Suprapubic skin (tissue), 4 donors: ENCODE measurements at regions not wholly inside any gene's neighbourhood (a gene's known extent, or its start where the extent isn't known, plus 50 kb on each side); places are given as distances from the start of the nearest gene placed in this dataset.
"Not testable (repeated sequence)": the region's sequence is repeated elsewhere in the genome, so short reads cannot be mapped to it uniquely, and the experiment has no call there.

Experiments
- DNase-seq, 2 donors: peaks; one replicate each; pipeline ENCODE4 v3.0.0-alpha.2; 2019; ENCODE audit warnings: low spot score in 2 of 2
- H3K27ac ChIP-seq: fragments of 200-600 bp; sonication (generic); one replicate; pipeline ENCODE4 v1.5.1; 2019
- H3K27me3 ChIP-seq: fragments of 200-600 bp; sonication (generic); one replicate; pipeline ENCODE4 v1.5.1; 2019
- H3K36me3 ChIP-seq: fragments of 200-600 bp; sonication (generic); one replicate; pipeline ENCODE4 v1.5.1; 2019
- H3K4me1 ChIP-seq: fragments of 200-600 bp; sonication (generic); one replicate; pipeline ENCODE4 v1.5.1; 2019
- H3K4me3 ChIP-seq: fragments of 200-600 bp; sonication (generic); one replicate; pipeline ENCODE4 v1.5.1; 2019; ENCODE audit warnings: mild to moderate bottlenecking
- H3K9me3 ChIP-seq: fragments of 200-600 bp; sonication (generic); one replicate; pipeline ENCODE4 v1.5.1; 2019
- EP300 ChIP-seq: sonication (generic); formaldehyde crosslinking; IDR thresholded peaks from one replicate; pipeline ENCODE4 v1.6.1; 2017; ENCODE audit warnings: antibody characterized with exemption
- POLR2A ChIP-seq, 2 donors: fragments of 450-650 bp; IDR thresholded peaks; one replicate each; pipeline ENCODE4 v1.6.1; 2017; ENCODE audit warnings: antibody characterized with exemption in 2 of 2, mild to moderate bottlenecking in 2 of 2, moderate library complexity in 2 of 2
- POLR2AphosphoS5 ChIP-seq, 3 donors: sonication (generic); formaldehyde crosslinking; IDR thresholded peaks; one replicate each; pipeline ENCODE4 v1.6.1; 2017; ENCODE audit warnings: antibody characterized with exemption in 3 of 3
- WGBS: methylation state at CpG from one replicate; pipeline ENCODE4 v1.1.5; 2018; 5-methylcytosine and 5-hydroxymethylcytosine counted together
- TF ChIP-seq, protein P1 (sequence below), 2 donors: fragments of 200-600 bp in 1 of 2; fragments of 450-650 bp in 1 of 2; sonication (generic) in 1 of 2; IDR thresholded peaks; one replicate each; pipeline ENCODE4 v1.5.1; 2016 to 2019; ENCODE audit warnings: antibody characterized with exemption in 2 of 2, mild to moderate bottlenecking in 1 of 2, moderate library complexity in 1 of 2

DNA sequence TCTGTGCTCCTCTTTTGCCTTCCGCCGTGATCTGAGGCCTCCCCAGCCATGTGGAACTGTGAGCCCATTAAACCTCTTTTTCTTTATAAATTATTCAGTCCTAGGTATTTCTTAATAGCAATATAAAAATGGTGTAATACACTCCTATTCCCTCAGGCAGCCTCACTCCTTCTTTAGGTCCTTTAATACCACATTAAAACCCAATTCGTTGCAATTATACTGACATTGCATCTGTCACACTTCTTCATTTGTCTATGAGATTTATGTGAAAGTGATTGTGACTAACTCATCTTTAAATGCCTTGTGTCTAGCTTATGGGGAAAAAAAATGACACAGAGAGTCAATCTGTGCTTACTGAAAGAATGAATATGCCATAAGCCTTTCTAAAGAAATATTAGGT is 1035.2 kb upstream of the SLIT2 start:
- Histone ChIP-seq H3K9me3 (no peaks in the 10 kb centered on the region), H3K4me1 (no peaks in the 10 kb centered on the region), H3K36me3 (no peaks in the 10 kb centered on the region), H3K27ac (no peak overlapping the region), H3K4me3 (no peak overlapping the region), H3K27me3 (no peaks in the 10 kb centered on the region)
- 80% methylated on average over 3 of the region's 3 CpGs for WGBS
- TF ChIP-seq, protein P1, sequence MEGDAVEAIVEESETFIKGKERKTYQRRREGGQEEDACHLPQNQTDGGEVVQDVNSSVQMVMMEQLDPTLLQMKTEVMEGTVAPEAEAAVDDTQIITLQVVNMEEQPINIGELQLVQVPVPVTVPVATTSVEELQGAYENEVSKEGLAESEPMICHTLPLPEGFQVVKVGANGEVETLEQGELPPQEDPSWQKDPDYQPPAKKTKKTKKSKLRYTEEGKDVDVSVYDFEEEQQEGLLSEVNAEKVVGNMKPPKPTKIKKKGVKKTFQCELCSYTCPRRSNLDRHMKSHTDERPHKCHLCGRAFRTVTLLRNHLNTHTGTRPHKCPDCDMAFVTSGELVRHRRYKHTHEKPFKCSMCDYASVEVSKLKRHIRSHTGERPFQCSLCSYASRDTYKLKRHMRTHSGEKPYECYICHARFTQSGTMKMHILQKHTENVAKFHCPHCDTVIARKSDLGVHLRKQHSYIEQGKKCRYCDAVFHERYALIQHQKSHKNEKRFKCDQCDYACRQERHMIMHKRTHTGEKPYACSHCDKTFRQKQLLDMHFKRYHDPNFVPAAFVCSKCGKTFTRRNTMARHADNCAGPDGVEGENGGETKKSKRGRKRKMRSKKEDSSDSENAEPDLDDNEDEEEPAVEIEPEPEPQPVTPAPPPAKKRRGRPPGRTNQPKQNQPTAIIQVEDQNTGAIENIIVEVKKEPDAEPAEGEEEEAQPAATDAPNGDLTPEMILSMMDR (IDR thresholded peaks at IDR 0.05), result no peak
- TF ChIP-seq POLR2AphosphoS5 (IDR thresholded peaks at IDR 0.05) (no peak), EP300 (no peak), POLR2A (IDR thresholded peaks at IDR 0.05) (no peak)
- no peak for DNase-seq

DNA sequence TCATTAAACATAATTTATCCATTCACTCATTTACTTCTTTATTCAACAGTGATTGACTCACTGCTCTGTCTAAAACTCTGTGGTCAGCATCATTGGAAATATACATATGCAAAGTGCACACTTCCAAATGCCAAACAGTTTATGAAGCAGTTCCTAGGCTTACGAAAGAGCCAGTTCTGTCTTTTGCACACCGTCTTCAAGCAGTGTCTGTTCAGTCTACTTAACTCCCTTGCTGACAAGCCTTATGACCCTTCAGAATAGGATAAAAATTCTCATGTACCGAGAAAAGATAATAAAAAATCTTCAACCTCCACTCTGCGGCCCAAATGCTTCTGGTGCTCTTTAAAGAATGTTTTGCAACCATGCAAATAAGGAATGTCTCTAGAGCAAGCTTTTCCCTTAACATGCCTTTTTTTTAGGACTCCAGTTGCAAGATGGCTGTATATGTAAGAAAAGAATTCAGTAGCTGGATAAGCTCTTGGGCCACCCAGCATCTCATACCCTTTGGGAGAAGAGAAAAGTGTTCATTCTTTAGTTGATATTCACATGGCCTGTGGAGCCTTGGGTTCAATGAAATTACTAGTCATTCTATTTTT is 1037.0 kb upstream of the SLIT2 start:
- no peaks in the 10 kb centered on the region for H3K9me3 ChIP-seq
- no peaks in the 10 kb centered on the region for H3K36me3 ChIP-seq
- H3K4me3 ChIP-seq, result no peak overlapping the region
- H3K27ac ChIP-seq, result no peak overlapping the region
- no peaks in the 10 kb centered on the region for H3K27me3 ChIP-seq
- TF ChIP-seq POLR2A (IDR thresholded peaks at IDR 0.05) (no peak), POLR2AphosphoS5 (IDR thresholded peaks at IDR 0.05) (no peak), EP300 (no peak)
- TF ChIP-seq, protein P1 (IDR thresholded peaks at IDR 0.05), result no peak
- no peak for DNase-seq
- no peaks in the 10 kb centered on the region for H3K4me1 ChIP-seq
- WGBS, result 84% methylated on average over 4 of the region's 4 CpGs

DNA sequence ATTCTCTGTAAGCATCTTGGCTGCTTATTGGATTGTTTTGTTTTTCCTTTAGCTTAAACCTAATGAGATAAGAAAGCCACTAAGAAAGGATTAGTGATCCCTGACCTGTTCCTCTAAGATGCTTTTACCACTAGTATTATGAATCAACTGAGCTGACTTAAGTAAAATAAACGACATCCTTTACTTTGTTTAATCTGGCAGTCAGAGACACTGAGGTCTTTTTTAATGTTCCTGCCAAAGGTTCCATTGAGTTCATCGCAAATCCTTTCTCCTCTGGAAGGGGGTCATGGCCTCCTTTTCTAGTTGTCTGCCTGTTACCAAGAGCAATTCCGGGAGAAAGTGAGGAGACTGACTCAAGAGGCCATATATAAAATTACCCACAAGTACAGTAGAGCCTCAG is 1038.3 kb upstream of the SLIT2 start:
- Histone ChIP-seq H3K27me3 (no peaks in the 10 kb centered on the region), H3K36me3 (no peaks in the 10 kb centered on the region), H3K9me3 (no peaks in the 10 kb centered on the region), H3K4me1 (no peaks in the 10 kb centered on the region), H3K4me3 (no peak overlapping the region), H3K27ac (no peak overlapping the region)
- DNase-seq, result no peak
- WGBS, result 53% methylated on average over 3 of the region's 3 CpGs
- TF ChIP-seq POLR2AphosphoS5 (IDR thresholded peaks at IDR 0.05) (no peak), EP300 (no peak), POLR2A (IDR thresholded peaks at IDR 0.05) (no peak)
- TF ChIP-seq, protein P1 (IDR thresholded peaks at IDR 0.05), result no peak

DNA sequence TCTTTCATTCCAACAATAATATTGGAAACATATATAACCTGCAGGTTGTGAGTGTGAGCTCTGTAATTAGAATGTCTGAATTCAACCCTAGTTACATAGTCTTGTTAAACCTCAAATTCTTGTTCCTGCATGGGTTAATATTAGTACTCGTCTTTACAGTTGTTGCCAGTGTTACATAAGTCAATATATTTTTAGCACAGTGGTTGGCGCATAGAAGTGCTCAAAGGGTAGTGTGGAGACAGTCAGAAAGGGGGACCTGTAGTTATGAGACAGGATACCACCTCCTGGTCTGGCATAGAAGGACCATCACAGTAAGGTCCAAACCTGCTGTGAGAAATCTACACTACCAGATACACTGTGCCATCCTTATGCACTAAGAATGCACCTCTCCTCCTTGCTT is 1045.9 kb upstream of the SLIT2 start:
- TF ChIP-seq, protein P1 (IDR thresholded peaks at IDR 0.05), result no peak
- TF ChIP-seq POLR2AphosphoS5 (IDR thresholded peaks at IDR 0.05) (no peak), EP300 (no peak), POLR2A (IDR thresholded peaks at IDR 0.05) (no peak)

DNA sequence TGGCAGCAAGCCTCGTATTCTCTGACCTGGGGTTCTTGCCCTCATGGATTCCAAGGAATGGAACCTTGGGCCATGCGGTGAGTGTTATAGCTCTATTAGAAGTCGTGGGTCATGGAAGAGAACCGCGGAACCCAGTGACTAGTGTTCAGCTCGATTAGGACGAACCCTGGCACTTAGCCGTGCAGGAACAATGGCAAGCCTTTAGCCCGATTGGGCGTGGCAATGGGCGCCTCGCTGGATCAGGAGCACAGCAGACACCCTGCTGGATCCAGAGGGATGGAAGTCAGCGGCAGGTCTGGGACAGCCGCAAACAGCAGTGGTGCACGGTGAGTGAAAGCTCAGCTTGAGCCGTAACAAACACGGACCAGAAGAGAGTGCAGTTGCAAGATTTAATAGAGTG is 1053.9 kb upstream of the SLIT2 start:
- not testable (repeated sequence) for H3K27me3 ChIP-seq, H3K27ac ChIP-seq, H3K4me1 ChIP-seq, DNase-seq, H3K36me3 ChIP-seq, H3K4me3 ChIP-seq, H3K9me3 ChIP-seq
- 90% methylated on average over 17 of the region's 17 CpGs for WGBS

More for the DNA sequence above, 1045.9 kb upstream of the SLIT2 start:
- DNase-seq, result no peak
- Histone ChIP-seq H3K4me1 (no peaks in the 10 kb centered on the region), H3K9me3 (no peaks in the 10 kb centered on the region), H3K27me3 (no peaks in the 10 kb centered on the region), H3K27ac (no peak overlapping the region), H3K4me3 (no peak overlapping the region), H3K36me3 (no peaks in the 10 kb centered on the region)
- 40% methylated on average over 2 of the region's 2 CpGs for WGBS

DNA sequence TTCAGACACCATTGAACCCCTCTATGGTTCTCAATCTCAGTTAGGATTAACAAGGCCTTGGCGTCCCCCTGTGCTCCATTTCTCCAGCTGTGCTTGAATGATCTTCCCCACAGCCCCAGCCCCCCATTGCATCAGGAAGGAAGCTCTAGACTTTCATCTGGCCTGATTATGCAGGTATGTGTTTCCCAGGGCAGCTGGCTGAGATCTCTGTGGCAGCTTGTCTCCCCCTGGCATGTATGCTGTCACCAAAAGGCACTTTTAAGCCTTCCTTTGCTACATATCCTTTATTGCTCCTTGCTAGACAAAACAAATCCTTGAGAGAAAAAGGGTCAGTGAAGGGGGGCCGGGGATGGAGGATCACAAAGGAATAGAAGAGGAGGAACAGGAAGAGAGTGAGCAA is 1056.0 kb upstream of the SLIT2 start:
- Histone ChIP-seq H3K36me3 (no peaks in the 10 kb centered on the region), H3K9me3 (no peaks in the 10 kb centered on the region), H3K27me3 (no peaks in the 10 kb centered on the region), H3K4me3 (no peak overlapping the region), H3K27ac (no peak overlapping the region), H3K4me1 (no peaks in the 10 kb centered on the region)
- WGBS, result 49% methylated on average over 2 of the region's 2 CpGs
- no peak for DNase-seq
- TF ChIP-seq EP300, result no peak
- TF ChIP-seq POLR2AphosphoS5 (IDR thresholded peaks at IDR 0.05), result no peak
- TF ChIP-seq, protein P1 (IDR thresholded peaks at IDR 0.05), result no peak
- TF ChIP-seq POLR2A (IDR thresholded peaks at IDR 0.05), result no peak
